Breast epithelium (tissue), 4 donors: ENCODE measurements at regions not wholly inside any gene's neighbourhood (a gene's known extent, or its start where the extent isn't known, plus 50 kb on each side); places are given as distances from the start of the nearest gene placed in this dataset.

Experiments
- DNase-seq, 2 donors: peaks; one replicate each; pipeline ENCODE4 v3.0.0-alpha.2; 2019; ENCODE audit warnings: low spot score in 2 of 2
- H3K27ac ChIP-seq, 2 donors: fragments of 200-600 bp; sonication (generic) in 1 of 2; one replicate each; pipeline ENCODE4 v1.5.1; 2016 to 2019; ENCODE audit warnings: mild to moderate bottlenecking in 1 of 2
- H3K27me3 ChIP-seq, 2 donors: fragments of 200-600 bp; sonication (generic) in 1 of 2; one replicate each; pipeline versions ENCODE4 v1.5.1 to v1.6.0; 2017 to 2019; ENCODE audit warnings: control low read depth in 1 of 2, mild to moderate bottlenecking in 1 of 2
- H3K36me3 ChIP-seq: fragments of 200-600 bp; one replicate; pipeline ENCODE4 v1.5.1; 2019
- H3K4me1 ChIP-seq, 2 donors: fragments of 200-600 bp; sonication (generic); one replicate each; pipeline ENCODE4 v1.5.1; 2016 to 2019; ENCODE audit warnings: control low read depth in 1 of 2
- H3K4me3 ChIP-seq, 3 donors: fragments of 200-600 bp; sonication (generic); 1 replicate in 2 of 3; 2 replicates in 1 of 3; pipeline ENCODE4 v1.5.1; 2016 to 2019; ENCODE audit warnings: mild to moderate bottlenecking in 3 of 3, moderate library complexity in 2 of 3
- H3K9me3 ChIP-seq, 2 donors: fragments of 200-600 bp; sonication (generic) in 1 of 2; one replicate each; pipeline ENCODE4 v1.5.1; 2016 to 2019; ENCODE audit warnings: control low read depth in 1 of 2
- CTCF ChIP-seq, 3 donors: fragments of 450-650 bp; IDR thresholded peaks; one replicate each; pipeline ENCODE4 v1.5.1; 2016 to 2017; ENCODE audit warnings: antibody characterized with exemption in 3 of 3, mild to moderate bottlenecking in 3 of 3, moderate library complexity in 3 of 3
- POLR2A ChIP-seq: fragments of 450-650 bp; IDR thresholded peaks from one replicate; pipeline ENCODE4 v1.6.1; 2016; ENCODE audit warnings: antibody characterized with exemption, mild to moderate bottlenecking, moderate library complexity
- POLR2AphosphoS5 ChIP-seq, 3 donors: sonication (generic); formaldehyde crosslinking; IDR thresholded peaks; one replicate each; pipeline ENCODE4 v1.6.1; 2017; ENCODE audit warnings: antibody characterized with exemption in 3 of 3
- intact Hi-C: fragments of 100-400 bp; cut with DNase I; formaldehyde crosslinking; loops from one replicate; pipeline ENCODE4 v1.15.1; 2023; ENCODE audit warnings: low total_unique reads

DNA sequence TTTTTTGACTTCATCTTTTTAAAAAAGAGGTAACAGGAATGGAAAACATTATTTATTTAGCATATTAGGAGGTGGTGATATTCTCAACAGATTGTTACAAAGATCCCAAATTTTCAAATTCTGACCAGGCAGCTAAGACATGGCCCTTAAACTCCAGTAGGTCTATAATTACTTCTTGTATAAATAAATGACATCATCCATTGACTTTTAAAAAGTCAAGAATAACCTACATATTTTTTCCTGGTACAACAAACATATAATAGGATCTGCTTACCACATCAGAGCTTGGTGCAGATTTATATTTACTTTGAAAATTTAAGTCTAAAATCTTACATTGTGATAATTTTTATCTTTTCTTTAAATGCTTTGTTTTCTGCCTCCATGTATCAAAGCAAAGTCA is 92.2 kb upstream of the TRPM3 start:
- DNase-seq, result no peak
- H3K4me1 ChIP-seq, result no peaks in the 10 kb centered on the region
- H3K4me3 ChIP-seq, result no peak overlapping the region
- no peak overlapping the region for H3K27ac ChIP-seq
- peaks cover 0 to 28% of the 10 kb centered on the region in 2 donors for H3K9me3 ChIP-seq
- intact Hi-C loops, result no loop called here
- TF ChIP-seq CTCF (IDR thresholded peaks at IDR 0.05) (no peak), POLR2A (no peak), POLR2AphosphoS5 (IDR thresholded peaks at IDR 0.05) (no peak)
- no peaks in the 10 kb centered on the region for H3K36me3 ChIP-seq
- H3K27me3 ChIP-seq, result no peaks in the 10 kb centered on the region

- no peak for DNase-seq
Measured at GRCh38 chr9:71210326-71210725, 88.9 kb upstream of the TRPM3 start.

DNA sequence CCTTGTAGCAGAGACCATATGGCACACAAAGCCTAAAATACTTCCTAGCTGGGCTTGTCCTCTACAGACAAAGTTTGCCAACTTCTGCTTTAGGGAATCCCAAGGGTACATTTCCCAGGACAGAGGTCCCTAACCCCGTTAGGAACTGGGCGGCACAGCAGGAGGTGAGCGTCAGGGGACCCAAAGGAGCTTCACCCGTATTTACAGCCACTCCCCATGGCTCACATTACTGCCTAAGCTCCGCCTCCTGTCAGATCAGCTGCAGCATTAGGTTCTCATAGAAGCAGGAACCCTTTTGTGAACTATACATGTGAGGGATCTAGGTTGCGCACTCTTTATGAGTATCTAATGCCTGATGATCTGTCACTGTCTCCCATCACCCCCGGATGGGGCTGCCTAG is 88.5 kb upstream of the TRPM3 start:
- Histone ChIP-seq H3K9me3 (peaks cover 0 to 28% of the 10 kb centered on the region in 2 donors), H3K4me3 (no peak overlapping the region), H3K4me1 (no peaks in the 10 kb centered on the region), H3K36me3 (no peaks in the 10 kb centered on the region), H3K27ac (no peak overlapping the region), H3K27me3 (no peaks in the 10 kb centered on the region)
- intact Hi-C loops, result no loop called here
- TF ChIP-seq CTCF (IDR thresholded peaks at IDR 0.05), result no peak
- no peak for TF ChIP-seq POLR2AphosphoS5 (IDR thresholded peaks at IDR 0.05)
- no peak for TF ChIP-seq POLR2A
- no peak for DNase-seq

More at GRCh38 chr9:71210326-71210725, 88.9 kb upstream of the TRPM3 start:
- Histone ChIP-seq H3K27ac (no peak overlapping the region), H3K9me3 (peaks cover 0 to 28% of the 10 kb centered on the region in 2 donors), H3K4me1 (no peaks in the 10 kb centered on the region), H3K36me3 (no peaks in the 10 kb centered on the region), H3K27me3 (no peaks in the 10 kb centered on the region), H3K4me3 (no peak overlapping the region)
- no peak for TF ChIP-seq POLR2A
- TF ChIP-seq POLR2AphosphoS5 (IDR thresholded peaks at IDR 0.05), result no peak
- TF ChIP-seq CTCF (IDR thresholded peaks at IDR 0.05), result no peak
- intact Hi-C loops, result no loop called here

GRCh38 chr9:71202931-71203330 is 81.5 kb upstream of the TRPM3 start:
- no peak for DNase-seq
- intact Hi-C loops, result no loop called here
- H3K4me1 ChIP-seq, result no peaks in the 10 kb centered on the region
- H3K36me3 ChIP-seq, result no peaks in the 10 kb centered on the region
- no peak overlapping the region for H3K27ac ChIP-seq
- TF ChIP-seq POLR2AphosphoS5 (IDR thresholded peaks at IDR 0.05) (no peak), CTCF (IDR thresholded peaks at IDR 0.05) (no peak), POLR2A (no peak)
- no peak overlapping the region for H3K4me3 ChIP-seq
- no peaks in the 10 kb centered on the region for H3K9me3 ChIP-seq
- H3K27me3 ChIP-seq, result no peaks in the 10 kb centered on the region

- Histone ChIP-seq H3K27ac (no peak overlapping the region), H3K4me1 (no peaks in the 10 kb centered on the region), H3K9me3 (no peaks in the 10 kb centered on the region), H3K36me3 (no peaks in the 10 kb centered on the region), H3K4me3 (no peak overlapping the region), H3K27me3 (no peaks in the 10 kb centered on the region)
- no peak for DNase-seq
- TF ChIP-seq POLR2A (no peak), CTCF (IDR thresholded peaks at IDR 0.05) (no peak), POLR2AphosphoS5 (IDR thresholded peaks at IDR 0.05) (no peak)
- intact Hi-C loops, result no loop called here
Measured at GRCh38 chr9:71191708-71192107, 70.3 kb upstream of the TRPM3 start.
